ENCODE measurements at regions not wholly inside any gene's neighbourhood (a gene's known extent, or its start where the extent isn't known, plus 50 kb on each side); places are given as distances from the start of the nearest gene placed in this dataset.

DNA sequence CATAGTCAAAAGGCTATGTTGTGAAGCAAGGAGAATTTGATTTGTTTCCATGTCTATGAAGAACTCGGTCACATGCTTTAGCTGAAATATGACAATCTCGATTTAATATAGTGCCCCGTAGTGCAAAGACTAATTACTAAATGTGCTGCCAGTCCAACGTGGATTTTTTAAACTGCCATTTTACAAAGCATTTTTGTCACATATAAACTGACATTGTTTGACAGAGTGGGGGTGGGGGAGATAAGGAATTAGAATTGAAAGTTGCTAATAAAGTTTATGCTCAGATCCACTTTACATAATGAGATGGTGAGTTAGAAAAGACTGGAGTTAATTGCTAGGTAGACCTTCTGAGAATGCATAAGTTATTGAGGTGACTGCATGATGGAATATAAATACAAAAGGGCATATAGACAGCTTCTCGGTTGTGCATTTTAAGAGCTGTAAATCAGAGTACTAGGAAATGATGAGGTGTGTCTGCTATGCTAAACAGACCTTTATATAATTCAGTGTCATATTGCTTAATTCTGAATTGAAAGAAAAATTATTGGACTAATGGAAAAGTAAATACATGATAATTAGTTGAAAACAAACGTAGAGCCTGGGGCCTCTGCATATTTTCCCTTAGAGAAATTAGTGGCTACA lies 158.9 kb upstream of the MTNR1B start:
- TF ChIP-seq POLR2A (IDR thresholded peaks at IDR 0.05) (no peak), CTCF (IDR thresholded peaks at IDR 0.05) (no peak), EP300 (IDR thresholded peaks at IDR 0.05) (no peak)
